Gastrocnemius medialis (tissue), 4 donors: ENCODE measurements at regions not wholly inside any gene's neighbourhood (a gene's known extent, or its start where the extent isn't known, plus 50 kb on each side); places are given as distances from the start of the nearest gene placed in this dataset.

Source experiments
- ATAC-seq, 2 donors: fragments of 150-250 bp; one replicate each; pipeline ENCODE4 v1.9.1; 2016
- DNase-seq, 2 donors: peaks; one replicate each; pipeline ENCODE4 v3.0.0-alpha.2; 2019
- H3K27ac ChIP-seq, 4 donors: fragments of 200-600 bp; sonication (generic); 1 replicate in 1 of 4; 2 replicates in 3 of 4; pipeline ENCODE4 v1.5.1; 2016 to 2018; ENCODE audit warnings: mild to moderate bottlenecking in 2 of 4, moderate library complexity in 1 of 4
- H3K27me3 ChIP-seq, 3 donors: fragments of 200-600 bp; sonication (generic) in 2 of 3; 1 replicate in 1 of 3; 2 replicates in 2 of 3; pipeline versions ENCODE4 v1.5.1 to v1.6.0; 2016 to 2019; ENCODE audit warnings: mild to moderate bottlenecking in 1 of 3, moderate library complexity in 1 of 3
- H3K36me3 ChIP-seq, 2 donors: fragments of 200-600 bp; sonication (generic) in 1 of 2; one replicate each; pipeline ENCODE4 v1.5.1; 2017 to 2018
- H3K4me1 ChIP-seq, 2 donors: fragments of 200-600 bp; sonication (generic) in 1 of 2; one replicate each; pipeline ENCODE4 v1.5.1; 2016 to 2017; ENCODE audit warnings: mild to moderate bottlenecking in 2 of 2
- H3K4me3 ChIP-seq, 4 donors: fragments of 200-600 bp; sonication (generic) in 3 of 4; 1 replicate in 1 of 4; 2 replicates in 3 of 4; pipeline ENCODE4 v1.5.1; 2016 to 2019; ENCODE audit warnings: mild to moderate bottlenecking in 2 of 4
- H3K9me3 ChIP-seq, 3 donors: fragments of 200-600 bp; sonication (generic) in 2 of 3; 1 replicate in 1 of 3; 2 replicates in 2 of 3; pipeline ENCODE4 v1.5.1; 2016 to 2019
- CTCF ChIP-seq, 5 experiments: fragments of 450-650 bp in 3 of 5; fragments of 200-600 bp in 2 of 5; sonication (generic) in 2 of 5; IDR thresholded peaks in 4 of 5; conservative IDR thresholded peaks in 1 of 5; 1 replicate in 4 of 5; 2 replicates in 1 of 5; pipeline ENCODE4 v1.5.1; 2016 to 2019; ENCODE audit warnings: antibody characterized with exemption in 5 of 5, mild to moderate bottlenecking in 3 of 5, moderate library complexity in 3 of 5
- POLR2A ChIP-seq, 2 donors: fragments of 450-650 bp; IDR thresholded peaks; one replicate each; pipeline ENCODE4 v1.6.1; 2017; ENCODE audit warnings: antibody characterized with exemption in 2 of 2, mild to moderate bottlenecking in 2 of 2, moderate library complexity in 2 of 2
- in situ Hi-C, 4 donors: fragments of 200-750 bp; cut with MboI; loops; one replicate each; pipeline versions ENCODE4 v1.15.0 to v1.8.0; 2017; ENCODE audit warnings: low sequenced_read_pairs in 4 of 4
- intact Hi-C: fragments of 100-400 bp; cut with DNase I; formaldehyde crosslinking; loops from one replicate; pipeline ENCODE4 v1.15.1; 2023; ENCODE audit warnings: low total_unique reads

DNA sequence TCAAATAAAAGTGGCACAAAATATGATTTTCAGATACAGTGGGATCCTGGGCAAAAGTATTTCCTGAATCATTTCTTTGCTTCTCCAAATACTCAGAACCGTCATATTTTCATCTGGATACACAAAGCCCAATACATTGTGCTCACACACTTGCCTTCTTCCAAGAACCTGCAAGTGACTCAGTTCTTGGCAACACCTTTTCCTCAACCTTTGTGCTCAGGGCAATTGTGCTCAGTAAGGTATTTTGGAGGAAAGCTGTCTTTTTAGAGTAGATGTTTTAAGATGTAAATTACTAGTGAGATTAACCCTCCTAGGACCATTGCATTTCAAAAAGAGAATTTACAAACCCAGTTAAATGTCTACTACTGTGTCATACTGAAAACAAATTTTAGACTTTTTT lies 233.5 kb downstream of the EFNB2 start:
- ATAC-seq (no peak), DNase-seq (no peak)
- no peak for TF ChIP-seq CTCF (IDR thresholded peaks at IDR 0.05 in 4 of 5, conservative IDR thresholded peaks at IDR 0.05 in 1 of 5)
- TF ChIP-seq POLR2A (IDR thresholded peaks at IDR 0.05), result no peak
- Histone ChIP-seq H3K4me3 (no peak overlapping the region), H3K27ac (no peak overlapping the region), H3K27me3 (no peaks in the 10 kb centered on the region), H3K36me3 (no peaks in the 10 kb centered on the region), H3K4me1 (no peaks in the 10 kb centered on the region), H3K9me3 (no peaks in the 10 kb centered on the region)
- in situ Hi-C loops, result no loop called here
- intact Hi-C loops, result no loop called here

DNA sequence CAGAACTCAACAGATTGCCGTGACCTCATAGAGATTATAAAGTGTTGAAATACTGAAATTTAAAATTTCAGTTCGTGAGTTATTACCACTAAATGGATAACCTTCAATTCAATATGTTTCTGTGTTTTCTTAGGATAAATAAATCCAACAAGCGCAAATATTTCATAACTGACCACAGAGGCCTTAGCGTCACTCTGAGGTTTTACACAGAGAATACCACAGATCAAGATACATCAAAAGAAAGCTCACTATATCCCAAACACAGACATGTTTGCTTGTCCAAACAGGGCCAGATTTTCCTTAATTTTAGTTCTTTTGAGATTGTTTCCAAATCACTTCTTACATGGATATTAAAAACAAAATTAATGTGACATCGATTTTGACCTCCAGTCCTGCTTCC lies 235.8 kb downstream of the EFNB2 start:
- no peak for ATAC-seq
- intact Hi-C loops, result no loop called here

GRCh38 chr13:106297283-106297682 lies 238.2 kb downstream of the EFNB2 start:
- Histone ChIP-seq H3K27ac (no peak overlapping the region), H3K36me3 (no peaks in the 10 kb centered on the region), H3K4me1 (no peaks in the 10 kb centered on the region), H3K4me3 (no peak overlapping the region), H3K9me3 (no peaks in the 10 kb centered on the region), H3K27me3 (no peaks in the 10 kb centered on the region)
- in situ Hi-C loops (no loop called here), intact Hi-C loops (no loop called here)
- TF ChIP-seq CTCF (IDR thresholded peaks at IDR 0.05 in 4 of 5, conservative IDR thresholded peaks at IDR 0.05 in 1 of 5) (no peak), POLR2A (IDR thresholded peaks at IDR 0.05) (no peak)
- ATAC-seq (no peak), DNase-seq (no peak)

More for the DNA sequence above, 235.8 kb downstream of the EFNB2 start:
- no peak for TF ChIP-seq POLR2A (IDR thresholded peaks at IDR 0.05)
- no peak for TF ChIP-seq CTCF (IDR thresholded peaks at IDR 0.05 in 4 of 5, conservative IDR thresholded peaks at IDR 0.05 in 1 of 5)
- Histone ChIP-seq H3K36me3 (no peaks in the 10 kb centered on the region), H3K27ac (no peak overlapping the region), H3K27me3 (no peaks in the 10 kb centered on the region), H3K9me3 (no peaks in the 10 kb centered on the region), H3K4me1 (no peaks in the 10 kb centered on the region), H3K4me3 (no peak overlapping the region)
- in situ Hi-C loops, result no loop called here
- no peak for DNase-seq

DNA sequence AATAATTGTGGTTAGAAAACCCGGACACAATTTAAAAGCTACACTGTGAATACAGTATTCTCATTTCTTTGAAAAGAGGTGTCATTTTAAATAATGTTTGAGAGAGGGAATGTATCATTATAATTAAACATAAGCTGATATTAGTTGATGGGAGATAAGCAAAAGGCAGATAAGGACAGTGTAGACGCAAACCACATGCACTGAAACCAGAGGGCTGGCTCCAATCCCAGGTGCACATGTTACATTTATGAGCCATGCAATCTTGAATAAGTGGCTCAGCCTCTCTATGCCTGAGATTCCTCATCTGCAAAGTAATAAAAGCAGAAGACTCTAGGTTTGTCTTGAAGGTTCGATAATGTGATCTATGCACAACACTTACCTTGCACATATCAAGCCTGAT lies 238.7 kb downstream of the EFNB2 start:
- no peak for TF ChIP-seq POLR2A (IDR thresholded peaks at IDR 0.05)
- no peak for TF ChIP-seq CTCF (IDR thresholded peaks at IDR 0.05 in 4 of 5, conservative IDR thresholded peaks at IDR 0.05 in 1 of 5)
- Histone ChIP-seq H3K36me3 (no peaks in the 10 kb centered on the region), H3K27ac (no peak overlapping the region), H3K4me3 (no peak overlapping the region), H3K4me1 (no peaks in the 10 kb centered on the region), H3K27me3 (no peaks in the 10 kb centered on the region), H3K9me3 (no peaks in the 10 kb centered on the region)
- DNase-seq, result no peak
- intact Hi-C loops (no loop called here), in situ Hi-C loops (no loop called here)
- no peak for ATAC-seq

- H3K27me3 ChIP-seq, result no peaks in the 10 kb centered on the region
- ATAC-seq, result no peak
Observed at GRCh38 chr13:106295971-106296370, 239.5 kb downstream of the EFNB2 start.

More at GRCh38 chr13:106295971-106296370, 239.5 kb downstream of the EFNB2 start:
- TF ChIP-seq CTCF (IDR thresholded peaks at IDR 0.05 in 4 of 5, conservative IDR thresholded peaks at IDR 0.05 in 1 of 5), result no peak
- no peak for TF ChIP-seq POLR2A (IDR thresholded peaks at IDR 0.05)
- H3K36me3 ChIP-seq, result no peaks in the 10 kb centered on the region
- DNase-seq, result no peak
- no peaks in the 10 kb centered on the region for H3K9me3 ChIP-seq
- in situ Hi-C loops, result no loop called here
- no peaks in the 10 kb centered on the region for H3K4me1 ChIP-seq
- no peak overlapping the region for H3K4me3 ChIP-seq
- intact Hi-C loops, result no loop called here
- H3K27ac ChIP-seq, result no peak overlapping the region
